A673 (cell line): ENCODE measurements at regions not wholly inside any gene's neighbourhood (a gene's known extent, or its start where the extent isn't known, plus 50 kb on each side); places are given as distances from the start of the nearest gene placed in this dataset.

Source experiments
- EZH2 ChIP-seq: fragments of 200-600 bp; sonication (generic); IDR thresholded peaks from 2 replicates; pipeline ENCODE4 v1.6.1; 2017; ENCODE audit warnings: borderline replicate concordance, low read depth, mild to moderate bottlenecking, mixed read lengths, antibody characterized with exemption, low read length; ENCODE audit not compliant: poor library complexity, severe bottlenecking
- TF ChIP-seq, protein P1 (sequence below): fragments of 300-800, 200-600 bp; sonication (generic); conservative IDR thresholded peaks from 2 replicates; pipeline ENCODE4 v1.5.1; 2017; ENCODE audit warnings: low read depth, mild to moderate bottlenecking, antibody characterized with exemption, low read length, moderate library complexity, mixed read lengths

- TF ChIP-seq, protein P1, sequence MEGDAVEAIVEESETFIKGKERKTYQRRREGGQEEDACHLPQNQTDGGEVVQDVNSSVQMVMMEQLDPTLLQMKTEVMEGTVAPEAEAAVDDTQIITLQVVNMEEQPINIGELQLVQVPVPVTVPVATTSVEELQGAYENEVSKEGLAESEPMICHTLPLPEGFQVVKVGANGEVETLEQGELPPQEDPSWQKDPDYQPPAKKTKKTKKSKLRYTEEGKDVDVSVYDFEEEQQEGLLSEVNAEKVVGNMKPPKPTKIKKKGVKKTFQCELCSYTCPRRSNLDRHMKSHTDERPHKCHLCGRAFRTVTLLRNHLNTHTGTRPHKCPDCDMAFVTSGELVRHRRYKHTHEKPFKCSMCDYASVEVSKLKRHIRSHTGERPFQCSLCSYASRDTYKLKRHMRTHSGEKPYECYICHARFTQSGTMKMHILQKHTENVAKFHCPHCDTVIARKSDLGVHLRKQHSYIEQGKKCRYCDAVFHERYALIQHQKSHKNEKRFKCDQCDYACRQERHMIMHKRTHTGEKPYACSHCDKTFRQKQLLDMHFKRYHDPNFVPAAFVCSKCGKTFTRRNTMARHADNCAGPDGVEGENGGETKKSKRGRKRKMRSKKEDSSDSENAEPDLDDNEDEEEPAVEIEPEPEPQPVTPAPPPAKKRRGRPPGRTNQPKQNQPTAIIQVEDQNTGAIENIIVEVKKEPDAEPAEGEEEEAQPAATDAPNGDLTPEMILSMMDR: no peak
- TF ChIP-seq EZH2: no peak
Measured at GRCh38 chr12:24014240-24014639, 64.8 kb upstream of the SOX5 start.
